ENCODE measurements at regions not wholly inside any gene's neighbourhood (a gene's known extent, or its start where the extent isn't known, plus 50 kb on each side); places are given as distances from the start of the nearest gene placed in this dataset.

DNA sequence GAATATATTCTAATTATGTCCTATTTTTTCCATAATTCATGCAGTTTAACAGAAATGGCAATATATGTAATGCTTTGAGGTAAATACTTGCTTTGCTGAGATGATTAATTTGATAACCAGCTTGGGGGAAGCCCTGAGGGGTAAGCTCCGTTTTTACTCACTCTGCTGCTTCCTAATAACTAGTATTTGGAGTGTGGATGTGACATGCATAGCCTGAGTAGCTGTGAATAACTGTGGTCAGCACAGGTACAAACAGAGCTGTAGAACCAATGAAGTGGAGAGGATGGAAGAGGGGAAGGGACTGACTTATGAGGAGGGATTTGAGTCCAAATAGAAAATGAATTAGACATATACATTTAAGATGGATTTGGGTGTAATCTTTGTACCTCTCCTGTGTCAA, 1495.5 kb upstream of the DDX18 start:
- no peak overlapping the region for H3K4me3 ChIP-seq (ENCODE audit: low read depth, low read length, poor library complexity, severe bottlenecking)
- peaks cover 16% of the 10 kb centered on the region for H3K9me3 ChIP-seq (ENCODE audit: low read depth, low read length, poor library complexity, severe bottlenecking)
- TF ChIP-seq, protein P1, sequence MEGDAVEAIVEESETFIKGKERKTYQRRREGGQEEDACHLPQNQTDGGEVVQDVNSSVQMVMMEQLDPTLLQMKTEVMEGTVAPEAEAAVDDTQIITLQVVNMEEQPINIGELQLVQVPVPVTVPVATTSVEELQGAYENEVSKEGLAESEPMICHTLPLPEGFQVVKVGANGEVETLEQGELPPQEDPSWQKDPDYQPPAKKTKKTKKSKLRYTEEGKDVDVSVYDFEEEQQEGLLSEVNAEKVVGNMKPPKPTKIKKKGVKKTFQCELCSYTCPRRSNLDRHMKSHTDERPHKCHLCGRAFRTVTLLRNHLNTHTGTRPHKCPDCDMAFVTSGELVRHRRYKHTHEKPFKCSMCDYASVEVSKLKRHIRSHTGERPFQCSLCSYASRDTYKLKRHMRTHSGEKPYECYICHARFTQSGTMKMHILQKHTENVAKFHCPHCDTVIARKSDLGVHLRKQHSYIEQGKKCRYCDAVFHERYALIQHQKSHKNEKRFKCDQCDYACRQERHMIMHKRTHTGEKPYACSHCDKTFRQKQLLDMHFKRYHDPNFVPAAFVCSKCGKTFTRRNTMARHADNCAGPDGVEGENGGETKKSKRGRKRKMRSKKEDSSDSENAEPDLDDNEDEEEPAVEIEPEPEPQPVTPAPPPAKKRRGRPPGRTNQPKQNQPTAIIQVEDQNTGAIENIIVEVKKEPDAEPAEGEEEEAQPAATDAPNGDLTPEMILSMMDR (conservative IDR thresholded peaks at IDR 0.05; ENCODE audit: low read depth, low read length) = no peak
- TF ChIP-seq EZH2 (IDR thresholded peaks at IDR 0.05; ENCODE audit: borderline replicate concordance, low read depth, low read length, poor library complexity, severe bottlenecking) = no peak
- no peak for DNase-seq (ENCODE audit: low spot score)
- no peaks in the 10 kb centered on the region for H3K27me3 ChIP-seq (replicated peaks; ENCODE audit: insufficient read depth, low read depth, low read length, poor library complexity)
- H3K36me3 ChIP-seq (ENCODE audit: insufficient read depth, low read length, poor library complexity, severe bottlenecking) = no peaks in the 10 kb centered on the region
- intact Hi-C loops (cut with micrococcal nuclease; ENCODE audit: unreplicated experiment) = no loop called here
- no TSS peak for BruUV-seq (replicated peaks)
- H3K27ac ChIP-seq (ENCODE audit: low read depth, low read length, poor library complexity, severe bottlenecking) = no peak overlapping the region
- POLR2A ChIA-PET (ENCODE audit: low non-redundant PET) = no interaction called here
- CTCF ChIA-PET = no interaction called here
- no peaks in the 10 kb centered on the region for H3K4me1 ChIP-seq (ENCODE audit: insufficient read depth, low read length, poor library complexity, severe bottlenecking)

DNA sequence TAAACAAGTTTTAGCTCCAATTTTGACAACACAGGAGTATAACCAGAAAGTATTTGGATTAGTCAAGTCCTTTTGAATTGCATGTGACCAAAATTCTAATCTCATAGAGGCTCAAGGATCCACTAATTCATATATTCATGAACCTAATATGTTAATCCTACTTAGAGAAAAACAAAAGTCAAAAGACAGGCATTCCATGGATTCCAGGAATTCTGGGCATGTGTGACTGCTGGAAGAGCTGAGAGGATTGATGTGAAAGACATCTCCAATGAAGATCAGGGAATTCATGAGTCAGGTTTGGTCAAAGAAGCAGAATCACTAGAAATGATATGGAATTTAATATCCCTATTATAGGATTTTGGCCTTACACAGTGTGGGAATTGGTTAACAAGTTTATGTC, 1494.6 kb upstream of the DDX18 start:
- intact Hi-C loops (cut with micrococcal nuclease; ENCODE audit: unreplicated experiment) = no loop called here
- no peak for DNase-seq (ENCODE audit: low spot score)
- ChIA-PET CTCF (no interaction called here), POLR2A (ENCODE audit: low non-redundant PET) (no interaction called here)
- BruUV-seq (replicated peaks) = no TSS peak
- Histone ChIP-seq H3K27me3 (replicated peaks; ENCODE audit: insufficient read depth, low read depth, low read length, poor library complexity) (no peaks in the 10 kb centered on the region), H3K36me3 (ENCODE audit: insufficient read depth, low read length, poor library complexity, severe bottlenecking) (no peaks in the 10 kb centered on the region), H3K27ac (ENCODE audit: low read depth, low read length, poor library complexity, severe bottlenecking) (no peak overlapping the region), H3K9me3 (ENCODE audit: low read depth, low read length, poor library complexity, severe bottlenecking) (peaks cover 14% of the 10 kb centered on the region), H3K4me3 (ENCODE audit: low read depth, low read length, poor library complexity, severe bottlenecking) (no peak overlapping the region), H3K4me1 (ENCODE audit: insufficient read depth, low read length, poor library complexity, severe bottlenecking) (no peaks in the 10 kb centered on the region)
- TF ChIP-seq, protein P1 (conservative IDR thresholded peaks at IDR 0.05; ENCODE audit: low read depth, low read length) = no peak
- TF ChIP-seq EZH2 (IDR thresholded peaks at IDR 0.05; ENCODE audit: borderline replicate concordance, low read depth, low read length, poor library complexity, severe bottlenecking) = no peak

DNA sequence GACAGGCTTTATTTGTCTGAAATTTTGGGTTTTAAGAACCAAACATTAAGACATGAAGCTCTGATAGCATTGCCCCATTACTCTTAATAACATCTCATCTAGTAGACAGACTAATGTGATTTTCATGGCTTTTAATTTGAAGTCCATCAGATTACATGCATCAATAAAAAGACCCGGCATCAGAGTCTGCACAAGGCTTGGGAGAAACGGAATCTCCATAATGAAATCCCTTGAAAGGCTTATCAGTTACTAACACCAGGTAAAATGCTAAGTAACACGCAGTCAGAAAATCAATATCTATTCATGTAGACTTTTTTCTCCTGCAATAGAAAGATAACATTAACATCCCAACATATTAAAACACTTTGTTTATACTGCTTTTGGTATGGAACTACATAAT, 1485.2 kb upstream of the DDX18 start:
- H3K4me1 ChIP-seq (ENCODE audit: insufficient read depth, low read length, poor library complexity, severe bottlenecking) = no peaks in the 10 kb centered on the region
- H3K9me3 ChIP-seq (ENCODE audit: low read depth, low read length, poor library complexity, severe bottlenecking) = peaks cover 23% of the 10 kb centered on the region
- no TSS peak for BruUV-seq (replicated peaks)
- CTCF ChIA-PET = no interaction called here
- no peak overlapping the region for H3K27ac ChIP-seq (ENCODE audit: low read depth, low read length, poor library complexity, severe bottlenecking)
- intact Hi-C loops (cut with micrococcal nuclease; ENCODE audit: unreplicated experiment) = no loop called here
- H3K4me3 ChIP-seq (ENCODE audit: low read depth, low read length, poor library complexity, severe bottlenecking) = no peak overlapping the region
- H3K27me3 ChIP-seq (replicated peaks; ENCODE audit: insufficient read depth, low read depth, low read length, poor library complexity) = no peaks in the 10 kb centered on the region
- DNase-seq (ENCODE audit: low spot score) = no peak
- POLR2A ChIA-PET (ENCODE audit: low non-redundant PET) = no interaction called here
- no peaks in the 10 kb centered on the region for H3K36me3 ChIP-seq (ENCODE audit: insufficient read depth, low read length, poor library complexity, severe bottlenecking)
- TF ChIP-seq, protein P1 (conservative IDR thresholded peaks at IDR 0.05; ENCODE audit: low read depth, low read length) = no peak
- no peak for TF ChIP-seq EZH2 (IDR thresholded peaks at IDR 0.05; ENCODE audit: borderline replicate concordance, low read depth, low read length, poor library complexity, severe bottlenecking)
